Lung (tissue), 11 donors: ENCODE measurements at regions not wholly inside any gene's neighbourhood (a gene's known extent, or its start where the extent isn't known, plus 50 kb on each side); places are given as distances from the start of the nearest gene placed in this dataset.

Experiments
- ATAC-seq: fragments of 200-7000 bp; cut with Tn5 transposase; one replicate; pipeline ENCODE4 v1.9.1; 2020; ENCODE audit warnings: moderate number of reproducible peaks; ENCODE audit not compliant: insufficient read depth, low FRiP score
- DNase-seq, 3 donors: peaks; one replicate each; pipeline ENCODE4 v3.0.0-alpha.2; 2013 to 2017
- H3K27ac ChIP-seq, 2 donors: one replicate each; pipeline ENCODE4 v1.5.1; 2013; ENCODE audit warnings: mild to moderate bottlenecking in 2 of 2, moderate library complexity in 2 of 2, control low read depth in 1 of 2, inconsistent platforms in 1 of 2, low read depth in 1 of 2, low read length in 1 of 2
- H3K27me3 ChIP-seq, 3 donors: one replicate each; pipeline ENCODE4 v1.5.1; 2013; ENCODE audit warnings: low read length in 2 of 3; ENCODE audit not compliant: control insufficient read depth in 3 of 3, insufficient read depth in 3 of 3
- H3K36me3 ChIP-seq, 4 donors: one replicate each; pipeline ENCODE4 v1.5.1; 2013; ENCODE audit warnings: low read length in 4 of 4, mild to moderate bottlenecking in 1 of 4, moderate library complexity in 1 of 4; ENCODE audit not compliant: control insufficient read depth in 4 of 4, insufficient read depth in 4 of 4
- H3K4me1 ChIP-seq, 5 donors: one replicate each; pipeline ENCODE4 v1.5.1; 2013; ENCODE audit warnings: low read length in 5 of 5, mild to moderate bottlenecking in 2 of 5, moderate library complexity in 1 of 5; ENCODE audit not compliant: control insufficient read depth in 5 of 5, insufficient read depth in 5 of 5
- H3K4me3 ChIP-seq: one replicate; pipeline ENCODE4 v1.5.1; 2013; ENCODE audit warnings: mild to moderate bottlenecking, control low read depth, moderate library complexity
- H3K9ac ChIP-seq, 2 donors: one replicate each; pipeline ENCODE4 v1.5.1; 2013; ENCODE audit warnings: low read length in 2 of 2, control low read depth in 1 of 2; ENCODE audit not compliant: insufficient read depth in 1 of 2
- H3K9me3 ChIP-seq, 4 donors: one replicate each; pipeline ENCODE4 v1.5.1; 2013; ENCODE audit warnings: low read length in 3 of 4, mild to moderate bottlenecking in 1 of 4, moderate library complexity in 1 of 4; ENCODE audit not compliant: control insufficient read depth in 4 of 4, insufficient read depth in 3 of 4
- WGBS, 2 donors: extraction: QIAGEN DNeasy Blood & Tissue Kit; methylation state at CpG; one replicate each; pipeline ENCODE4 v1.1.7; 2013; 5-methylcytosine and 5-hydroxymethylcytosine counted together
- TF ChIP-seq, protein P1 (sequence below): IDR thresholded peaks from 2 replicates; pipeline ENCODE4 v1.5.1; 2012; ENCODE audit warnings: mild to moderate bottlenecking; ENCODE audit errors: control extremely low read depth, extremely low read depth
- donor health status: control.
- donor health status: control.
- donor health status: Bipolar disorder and iron deficiency.
- donor health status: healthy.
- donor health status: DM: yes; HTN: yes; CAD: no.

DNA sequence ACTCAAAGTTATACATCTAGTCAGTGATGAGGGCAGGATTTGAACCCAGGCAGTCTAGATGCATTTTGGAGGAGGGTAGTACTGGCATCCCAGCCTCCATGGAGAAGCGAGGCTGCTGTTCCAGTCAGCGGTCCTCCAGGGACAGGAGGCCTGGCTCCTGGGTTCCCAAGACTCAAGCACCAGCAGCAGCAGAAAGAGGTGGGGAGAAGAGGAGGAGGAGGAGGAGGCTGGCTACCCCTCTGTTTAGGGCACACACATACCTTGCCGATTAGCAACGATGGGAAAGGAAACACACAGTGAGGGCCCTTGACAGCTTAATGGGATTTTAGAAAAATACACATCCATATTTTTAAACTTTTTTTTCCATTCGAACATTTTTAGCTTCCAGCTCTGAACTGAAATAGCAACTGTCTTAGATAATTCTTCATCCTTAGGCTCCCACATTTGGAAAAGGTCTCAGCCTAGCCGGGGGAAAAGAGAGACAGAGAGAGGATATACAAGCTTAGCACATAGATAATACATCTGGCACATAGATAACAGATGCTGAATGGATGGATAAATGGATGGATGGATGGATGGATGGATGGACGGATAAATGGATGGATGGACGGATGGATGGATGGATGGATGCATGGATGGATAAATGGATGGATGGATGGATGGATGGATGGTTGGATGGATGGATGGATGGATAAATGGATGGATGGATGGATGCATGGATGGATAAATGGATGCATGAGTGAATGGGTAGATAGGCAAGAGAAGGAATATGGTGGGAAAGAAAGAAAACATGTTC lies 87.9 kb downstream of the LBH start:
- Histone ChIP-seq H3K36me3 (no peaks in the 10 kb centered on the region), H3K27ac (no peak overlapping the region), H3K27me3 (no peaks in the 10 kb centered on the region), H3K4me1 (no peaks in the 10 kb centered on the region), H3K9me3 (no peaks in the 10 kb centered on the region), H3K4me3 (no peak overlapping the region), H3K9ac (no peak overlapping the region)
- DNase-seq (no peak), ATAC-seq (no peak)
- 81 to 85% methylated on average over 8 of the region's 8 CpGs for WGBS, 2 donors
- TF ChIP-seq, protein P1, sequence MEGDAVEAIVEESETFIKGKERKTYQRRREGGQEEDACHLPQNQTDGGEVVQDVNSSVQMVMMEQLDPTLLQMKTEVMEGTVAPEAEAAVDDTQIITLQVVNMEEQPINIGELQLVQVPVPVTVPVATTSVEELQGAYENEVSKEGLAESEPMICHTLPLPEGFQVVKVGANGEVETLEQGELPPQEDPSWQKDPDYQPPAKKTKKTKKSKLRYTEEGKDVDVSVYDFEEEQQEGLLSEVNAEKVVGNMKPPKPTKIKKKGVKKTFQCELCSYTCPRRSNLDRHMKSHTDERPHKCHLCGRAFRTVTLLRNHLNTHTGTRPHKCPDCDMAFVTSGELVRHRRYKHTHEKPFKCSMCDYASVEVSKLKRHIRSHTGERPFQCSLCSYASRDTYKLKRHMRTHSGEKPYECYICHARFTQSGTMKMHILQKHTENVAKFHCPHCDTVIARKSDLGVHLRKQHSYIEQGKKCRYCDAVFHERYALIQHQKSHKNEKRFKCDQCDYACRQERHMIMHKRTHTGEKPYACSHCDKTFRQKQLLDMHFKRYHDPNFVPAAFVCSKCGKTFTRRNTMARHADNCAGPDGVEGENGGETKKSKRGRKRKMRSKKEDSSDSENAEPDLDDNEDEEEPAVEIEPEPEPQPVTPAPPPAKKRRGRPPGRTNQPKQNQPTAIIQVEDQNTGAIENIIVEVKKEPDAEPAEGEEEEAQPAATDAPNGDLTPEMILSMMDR, result no peak

DNA sequence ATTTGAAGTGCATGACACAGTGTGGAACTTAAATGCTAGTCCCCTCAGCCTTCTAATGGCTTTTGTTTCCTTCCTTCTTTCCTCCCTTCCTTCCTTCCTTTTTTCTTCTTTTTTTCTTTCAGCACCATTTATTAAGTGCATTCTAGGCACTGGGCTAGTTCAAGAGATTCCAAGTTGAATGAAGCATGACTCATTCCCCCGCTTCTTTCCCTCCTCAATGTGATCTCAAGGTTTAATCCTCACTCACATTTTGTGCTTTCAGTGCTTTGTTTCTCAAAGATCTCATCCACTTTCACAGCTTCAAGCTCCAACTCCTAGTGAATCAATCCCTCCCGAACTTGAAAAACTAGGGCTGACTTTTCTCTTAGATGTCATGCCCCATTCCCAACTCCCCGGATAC lies 90.1 kb downstream of the LBH start:
- H3K27me3 ChIP-seq, result no peaks in the 10 kb centered on the region
- WGBS, 2 donors, result 84 to 93% methylated on average over 3 of the region's 3 CpGs
- H3K9me3 ChIP-seq, result no peaks in the 10 kb centered on the region
- TF ChIP-seq, protein P1, result no peak
- ATAC-seq, result no peak
- H3K27ac ChIP-seq, result no peak overlapping the region
- no peak for DNase-seq
- no peak overlapping the region for H3K4me3 ChIP-seq
- no peak overlapping the region for H3K9ac ChIP-seq
- H3K36me3 ChIP-seq, result no peaks in the 10 kb centered on the region
- no peaks in the 10 kb centered on the region for H3K4me1 ChIP-seq

DNA sequence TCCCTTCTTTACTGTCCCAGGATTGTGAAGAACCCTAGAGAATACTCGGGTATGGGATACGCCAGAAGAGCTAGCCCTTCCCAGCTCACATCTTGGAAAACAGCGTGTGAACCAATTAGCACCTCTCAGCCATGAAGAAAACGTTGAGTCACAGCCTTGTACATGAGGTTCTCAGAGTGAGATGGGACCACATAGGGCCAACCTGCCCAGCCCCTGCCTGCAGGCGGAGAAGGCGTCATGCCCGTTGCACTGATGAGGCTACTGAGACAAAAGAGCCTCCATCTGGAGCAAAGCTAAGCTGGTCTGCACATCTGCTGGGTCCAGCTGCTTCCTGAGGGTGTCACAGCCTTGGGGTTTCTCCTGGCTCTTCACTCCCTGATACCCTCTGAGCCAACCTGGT lies 92.2 kb downstream of the LBH start:
- ATAC-seq, result no peak
- TF ChIP-seq, protein P1, result no peak
- Histone ChIP-seq H3K36me3 (no peaks in the 10 kb centered on the region), H3K27me3 (no peaks in the 10 kb centered on the region), H3K9ac (no peak overlapping the region), H3K27ac (no peak overlapping the region), H3K4me1 (no peaks in the 10 kb centered on the region), H3K9me3 (no peaks in the 10 kb centered on the region), H3K4me3 (no peak overlapping the region)
- 91 to 94% methylated on average over 7 of the region's 7 CpGs for WGBS, 2 donors
- DNase-seq, result no peak
